Mesendoderm (in vitro differentiated cells): ENCODE measurements at regions not wholly inside any gene's neighbourhood (a gene's known extent, or its start where the extent isn't known, plus 50 kb on each side); places are given as distances from the start of the nearest gene placed in this dataset.

Experiments
- DNase-seq: peaks from one replicate; pipeline ENCODE4 v3.0.0; 2013
- H2AK5ac ChIP-seq: 2 replicates; pipeline ENCODE4 v1.6.1; 2013; ENCODE audit warnings: low read length, inconsistent platforms
- H2BK120ac ChIP-seq: 2 replicates; pipeline ENCODE4 v1.6.1; 2013; ENCODE audit warnings: low read depth, mild to moderate bottlenecking, low read length, moderate library complexity, mixed read lengths
- H2BK15ac ChIP-seq: replicated peaks from 2 replicates; pipeline ENCODE4 v1.6.1; 2013; ENCODE audit warnings: low read depth, mild to moderate bottlenecking, moderate library complexity
- H2BK5ac ChIP-seq: 2 replicates; pipeline ENCODE4 v1.6.1; 2013; ENCODE audit warnings: low read length, inconsistent platforms
- H3K18ac ChIP-seq: 2 replicates; pipeline ENCODE4 v1.6.1; 2013; ENCODE audit warnings: mild to moderate bottlenecking, low read length, mixed read lengths
- H3K23ac ChIP-seq: one replicate; pipeline ENCODE4 v1.6.1; 2013; ENCODE audit warnings: low read length
- H3K27ac ChIP-seq: 2 replicates; pipeline ENCODE4 v1.5.1; 2013; ENCODE audit warnings: low read depth, mild to moderate bottlenecking, inconsistent platforms, low read length, moderate library complexity
- H3K27me3 ChIP-seq: 2 replicates; pipeline ENCODE4 v1.6.1; 2013; ENCODE audit warnings: low read length, control low read depth, mild to moderate bottlenecking, inconsistent platforms; ENCODE audit not compliant: insufficient read depth, poor library complexity
- H3K36me3 ChIP-seq: 2 replicates; pipeline ENCODE4 v1.6.1; 2013; ENCODE audit warnings: low read length, inconsistent platforms; ENCODE audit not compliant: control insufficient read depth, insufficient read depth
- H3K4ac ChIP-seq: one replicate; pipeline ENCODE4 v1.6.1; 2013; ENCODE audit warnings: low read depth, mild to moderate bottlenecking, low read length, moderate library complexity
- H3K4me1 ChIP-seq: 2 replicates; pipeline ENCODE4 v1.6.1; 2013; ENCODE audit warnings: low read depth, low read length, inconsistent platforms; ENCODE audit not compliant: control insufficient read depth
- H3K4me2 ChIP-seq: 2 replicates; pipeline ENCODE4 v1.6.1; 2013; ENCODE audit warnings: low read length
- H3K4me3 ChIP-seq: 2 replicates; pipeline ENCODE4 v1.5.1; 2013; ENCODE audit warnings: mild to moderate bottlenecking, low read length
- H3K56ac ChIP-seq: one replicate; pipeline ENCODE4 v1.6.1; 2013; ENCODE audit warnings: low read length
- H3K79me1 ChIP-seq: 2 replicates; pipeline ENCODE4 v1.6.1; 2013; ENCODE audit warnings: low read length, inconsistent platforms
- H3K79me2 ChIP-seq: 2 replicates; pipeline ENCODE4 v1.6.1; 2013; ENCODE audit warnings: mild to moderate bottlenecking, low read length; ENCODE audit not compliant: control insufficient read depth, insufficient read depth
- H3K9ac ChIP-seq: 2 replicates; pipeline ENCODE4 v1.6.1; 2013; ENCODE audit warnings: low read length, inconsistent platforms
- H4K5ac ChIP-seq: one replicate; pipeline ENCODE4 v1.6.1; 2013; ENCODE audit warnings: low read length
- H4K8ac ChIP-seq: one replicate; pipeline ENCODE4 v1.6.1; 2013; ENCODE audit warnings: low read depth, mild to moderate bottlenecking, control low read depth, low read length, moderate library complexity
- WGBS: extraction: QIAGEN DNeasy Blood & Tissue Kit; methylation state at CpG from one replicate; pipeline ENCODE4 v1.1.7; 2013; ENCODE audit warnings: low lambda C conversion rate, missing lambda C conversion rate; ENCODE audit not compliant: insufficient coverage; ENCODE audit errors: extremely low coverage; 5-methylcytosine and 5-hydroxymethylcytosine counted together

DNA sequence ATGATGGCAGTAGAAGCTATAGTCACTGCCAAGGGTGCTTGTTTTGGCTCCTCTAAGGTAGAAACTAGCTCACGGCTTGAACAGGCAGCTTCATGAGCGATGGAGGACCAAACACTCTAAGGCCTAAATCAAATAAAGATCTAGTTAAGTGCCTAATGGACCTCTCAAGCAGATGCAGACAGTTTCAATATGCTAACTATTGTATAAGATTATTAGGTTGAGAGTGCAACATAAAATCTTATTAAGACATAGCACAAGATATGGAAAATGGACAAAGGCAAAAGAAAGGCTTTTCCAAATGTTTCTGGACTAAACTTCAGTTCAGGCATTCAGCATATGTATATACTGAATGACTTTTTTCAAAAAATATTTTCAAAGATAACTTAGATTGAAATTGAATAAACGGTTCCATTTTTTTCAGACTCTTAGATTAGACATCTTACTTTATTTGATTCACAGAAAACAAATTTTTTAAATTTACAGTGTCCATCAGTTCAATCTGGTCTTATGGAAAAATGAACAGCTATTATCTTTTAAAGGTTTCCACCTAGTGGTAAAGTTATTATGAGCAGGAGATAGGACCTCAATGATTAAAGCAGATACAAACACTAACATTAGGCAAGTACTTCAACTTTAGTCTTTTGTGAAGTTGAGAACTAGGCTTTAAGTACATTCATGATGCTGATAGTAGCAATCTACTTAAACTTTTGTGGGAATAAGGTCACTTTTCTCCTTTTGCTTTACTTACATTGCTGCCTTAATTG, 1167.7 kb downstream of the MAT2B start:
- Histone ChIP-seq H2BK15ac (no peak overlapping the region), H2BK5ac (no peak overlapping the region), H3K4ac (no peak overlapping the region), H3K79me2 (no peaks in the 10 kb centered on the region), H3K4me1 (no peaks in the 10 kb centered on the region), H2BK120ac (no peak overlapping the region), H3K4me3 (no peak overlapping the region), H3K56ac (no peak overlapping the region), H3K9ac (no peak overlapping the region), H4K5ac (no peak overlapping the region), H3K27me3 (no peaks in the 10 kb centered on the region), H3K79me1 (no peaks in the 10 kb centered on the region), H3K27ac (no peak overlapping the region), H4K8ac (no peak overlapping the region), H2AK5ac (no peak overlapping the region), H3K4me2 (no peak overlapping the region), H3K23ac (no peak overlapping the region), H3K18ac (no peak overlapping the region), H3K36me3 (no peaks in the 10 kb centered on the region)
- DNase-seq: no peak
- WGBS: no CpG with 5 or more reads among the region's 3 CpGs

DNA sequence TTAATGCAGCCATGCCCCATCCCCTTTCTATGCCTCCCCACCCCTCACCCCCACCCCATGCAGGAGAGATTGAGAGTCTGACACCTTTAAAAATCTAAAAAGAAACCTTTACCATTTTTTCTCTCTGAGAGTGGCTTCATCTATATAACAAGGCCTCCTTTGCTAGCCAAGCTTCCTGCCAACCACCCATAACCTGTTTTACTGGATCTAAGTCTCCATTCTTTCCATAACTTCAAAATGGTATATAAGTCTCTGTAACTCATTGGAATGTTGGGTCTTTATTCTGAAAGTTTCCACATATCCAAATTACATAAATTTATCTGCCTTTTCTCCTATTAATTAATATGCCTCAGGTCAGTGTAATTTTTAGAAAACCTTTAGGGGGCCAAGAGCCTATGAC, 1174.0 kb downstream of the MAT2B start:
- Histone ChIP-seq H3K79me1 (no peaks in the 10 kb centered on the region), H3K4me1 (no peaks in the 10 kb centered on the region), H4K8ac (no peak overlapping the region), H3K9ac (no peak overlapping the region), H3K27ac (peak overlapping the region; percentile 38), H2BK5ac (no peak overlapping the region), H3K23ac (no peak overlapping the region), H2BK15ac (no peak overlapping the region), H3K27me3 (no peaks in the 10 kb centered on the region), H2BK120ac (peak overlapping the region; percentile 61), H4K5ac (no peak overlapping the region), H3K18ac (peak overlapping the region; percentile 75), H3K36me3 (no peaks in the 10 kb centered on the region), H3K56ac (no peak overlapping the region), H3K4me3 (no peak overlapping the region), H3K4me2 (no peak overlapping the region), H3K79me2 (no peaks in the 10 kb centered on the region), H2AK5ac (no peak overlapping the region), H3K4ac (peak overlapping the region; percentile 87)
- DNase-seq: peak; percentile 21

DNA sequence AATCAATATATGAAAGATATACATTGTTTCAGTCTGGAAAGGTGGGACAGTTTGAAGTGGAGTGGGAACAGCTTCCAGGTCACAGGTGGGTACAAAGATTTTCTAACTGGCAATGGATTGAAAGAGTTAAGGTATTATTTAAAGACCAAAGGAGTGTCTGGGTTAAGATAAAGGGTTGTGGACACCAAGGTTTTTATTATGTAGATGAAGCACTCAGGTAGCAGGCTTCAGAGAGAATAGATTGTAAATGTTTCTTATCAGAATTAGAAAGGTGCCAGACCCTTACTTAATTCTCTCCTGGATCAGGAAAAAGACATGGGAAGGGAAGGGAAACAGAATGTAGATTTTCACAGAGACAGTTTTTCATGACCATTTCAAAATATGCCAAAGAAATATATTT, 1174.8 kb downstream of the MAT2B start:
- Histone ChIP-seq H3K9ac (no peak overlapping the region), H3K27me3 (no peaks in the 10 kb centered on the region), H3K18ac (peak overlapping the region; percentile 51), H3K36me3 (no peaks in the 10 kb centered on the region), H3K27ac (peak overlapping the region; percentile 38), H2AK5ac (no peak overlapping the region), H3K4ac (no peak overlapping the region), H3K4me3 (no peak overlapping the region), H2BK5ac (peak overlapping the region; percentile 86), H3K79me1 (no peaks in the 10 kb centered on the region), H4K5ac (no peak overlapping the region), H2BK120ac (peak overlapping the region; percentile 28), H3K79me2 (no peaks in the 10 kb centered on the region), H3K4me2 (no peak overlapping the region), H2BK15ac (peak overlapping the region; percentile 57), H3K4me1 (no peaks in the 10 kb centered on the region), H3K56ac (peak overlapping the region; percentile 26), H4K8ac (no peak overlapping the region), H3K23ac (no peak overlapping the region)
- DNase-seq: peak; percentile 72

DNA sequence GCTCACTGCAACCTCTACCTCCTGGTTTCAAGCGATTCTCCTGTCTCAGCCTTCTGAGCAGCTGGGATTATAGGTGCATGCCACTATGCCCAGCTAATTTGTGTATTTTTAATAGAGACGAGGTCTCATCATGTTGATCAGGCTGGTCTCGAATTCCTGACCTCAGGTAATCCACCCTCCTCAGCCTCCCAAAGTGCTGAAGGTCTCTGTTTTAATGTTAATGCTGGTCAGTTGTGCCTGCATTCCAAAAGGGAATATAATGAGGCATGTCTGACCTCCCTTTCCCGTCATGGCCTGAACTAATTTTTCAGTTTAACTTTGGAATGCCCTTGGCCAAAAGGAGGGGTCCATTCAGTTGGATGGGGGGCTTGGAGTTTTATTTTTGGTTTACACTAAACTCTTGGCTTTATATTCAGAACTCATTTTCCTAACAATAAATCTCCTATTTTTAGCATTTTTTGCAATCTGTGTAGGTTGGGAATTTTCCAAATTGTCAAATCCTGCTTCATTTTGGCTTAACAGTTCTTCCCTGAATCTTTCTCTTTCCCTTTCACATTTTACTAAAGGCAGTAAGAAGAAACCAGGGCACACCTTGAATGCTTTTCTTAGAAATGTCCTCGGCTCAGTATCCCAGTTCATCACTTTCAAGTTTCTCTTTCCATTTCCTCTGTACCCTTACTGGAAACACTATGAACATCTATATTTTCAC, 1175.5 kb downstream of the MAT2B start:
- no CpG with 5 or more reads among the region's 5 CpGs for WGBS
- H3K56ac ChIP-seq: peak overlapping the region; percentile 76
- H3K4ac ChIP-seq: no peak overlapping the region
- H3K79me1 ChIP-seq: no peaks in the 10 kb centered on the region
- peak overlapping the region; percentile 66 for H4K5ac ChIP-seq
- H3K27me3 ChIP-seq: no peaks in the 10 kb centered on the region
- H4K8ac ChIP-seq: no peak overlapping the region
- no peak overlapping the region for H3K4me2 ChIP-seq
- H3K9ac ChIP-seq: no peak overlapping the region
- H2AK5ac ChIP-seq: no peak overlapping the region
- peak overlapping the region; percentile 85 for H2BK120ac ChIP-seq
- H3K4me3 ChIP-seq: no peak overlapping the region
- H3K4me1 ChIP-seq: no peaks in the 10 kb centered on the region
- peak overlapping the region; percentile 66 for H3K27ac ChIP-seq
- H3K23ac ChIP-seq: no peak overlapping the region
- DNase-seq: no peak
- peak overlapping the region; percentile 80 for H2BK5ac ChIP-seq
- peak overlapping the region; percentile 83 for H3K18ac ChIP-seq
- H2BK15ac ChIP-seq: no peak overlapping the region
- H3K79me2 ChIP-seq: no peaks in the 10 kb centered on the region
- H3K36me3 ChIP-seq: no peaks in the 10 kb centered on the region

DNA sequence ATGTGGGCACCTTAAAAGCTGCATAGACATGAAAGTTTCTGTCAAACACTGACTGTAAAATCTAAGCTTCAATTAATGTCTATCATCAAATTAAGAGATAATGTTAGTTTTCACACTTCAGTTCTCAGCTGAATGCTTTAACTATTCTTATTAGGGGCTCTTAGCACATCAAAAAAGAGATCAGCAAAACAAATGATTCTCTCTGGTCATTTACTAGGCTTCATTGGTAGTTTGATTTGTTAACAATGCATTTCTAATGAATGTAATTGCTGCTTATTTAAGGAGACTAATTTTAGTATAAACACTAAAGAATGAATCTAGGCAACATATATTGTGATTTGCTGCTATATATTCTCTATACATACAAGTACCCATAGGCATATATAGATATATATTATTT, 1182.0 kb downstream of the MAT2B start:
- Histone ChIP-seq H3K27ac (no peak overlapping the region), H4K8ac (no peak overlapping the region), H3K4ac (no peak overlapping the region), H2BK120ac (no peak overlapping the region), H3K56ac (no peak overlapping the region), H3K79me1 (no peaks in the 10 kb centered on the region), H2BK15ac (no peak overlapping the region), H2BK5ac (no peak overlapping the region), H4K5ac (no peak overlapping the region), H3K23ac (no peak overlapping the region), H2AK5ac (no peak overlapping the region), H3K18ac (no peak overlapping the region), H3K4me2 (no peak overlapping the region), H3K9ac (no peak overlapping the region), H3K27me3 (no peaks in the 10 kb centered on the region), H3K4me1 (no peaks in the 10 kb centered on the region), H3K79me2 (no peaks in the 10 kb centered on the region), H3K36me3 (no peaks in the 10 kb centered on the region), H3K4me3 (no peak overlapping the region)
- no peak for DNase-seq

GRCh38 chr5:164688437-164688836, 1183.0 kb downstream of the MAT2B start:
- Histone ChIP-seq H3K23ac (no peak overlapping the region), H3K27ac (no peak overlapping the region)
- WGBS: no CpG with 5 or more reads among the region's 2 CpGs

More at GRCh38 chr5:164688437-164688836, 1183.0 kb downstream of the MAT2B start:
- Histone ChIP-seq H3K27me3 (no peaks in the 10 kb centered on the region), H3K4me1 (no peaks in the 10 kb centered on the region), H3K18ac (no peak overlapping the region), H3K9ac (no peak overlapping the region), H2BK15ac (no peak overlapping the region), H3K4me3 (no peak overlapping the region), H4K8ac (no peak overlapping the region), H2BK5ac (no peak overlapping the region), H3K4me2 (no peak overlapping the region), H3K4ac (no peak overlapping the region), H2AK5ac (no peak overlapping the region), H4K5ac (no peak overlapping the region), H2BK120ac (no peak overlapping the region), H3K79me1 (no peaks in the 10 kb centered on the region), H3K56ac (no peak overlapping the region), H3K79me2 (no peaks in the 10 kb centered on the region), H3K36me3 (no peaks in the 10 kb centered on the region)
- peak; percentile 73 for DNase-seq
